HepG2 (cell line): ENCODE measurements at regions not wholly inside any gene's neighbourhood (a gene's known extent, or its start where the extent isn't known, plus 50 kb on each side); places are given as distances from the start of the nearest gene placed in this dataset.

Source experiments
- ATAC-seq: fragments of 200-7000 bp; cut with Tn5 transposase; 3 replicates; pipeline ENCODE4 v1.9.1; 2020; ENCODE audit warnings: mild to moderate bottlenecking, moderate library complexity
- BruUV-seq: library from RNA; stranded (reverse); fragments of 400-500 nt; replicated peaks from 2 replicates; lab custom pipeline; 2021; lab: Mats Ljungman, UMichigan
- CTCF ChIA-PET: fragments of 300-600 bp; formaldehyde crosslinking; extraction: SDS; loops from one replicate; lab custom pipeline; 2021; ENCODE audit warnings: low total read pairs, inconsistent platforms, low intra/inter-chr PET ratio; lab: Yijun Ruan, JAX
- POLR2A ChIA-PET: fragments of 350-600 bp; sonication (Branson Sonifier 250); formaldehyde crosslinking; loops from one replicate; lab custom pipeline; 2020; ENCODE audit warnings: antibody characterized with exemption, inconsistent platforms; lab: Yijun Ruan, JAX
- DNase-seq: peaks from one replicate; pipeline ENCODE4 v3.0.0-alpha.2; 2015; ENCODE audit warnings: low spot score
- FAIRE-seq: peaks from 3 replicates; lab custom pipeline; 2011; peaks lifted over from hg19 to GRCh38; lab: Jason Lieb, UNC
- H2AFZ ChIP-seq: one replicate; pipeline ENCODE4 v1.6.1; 2011; ENCODE audit warnings: low read length, inconsistent platforms
- H3K27ac ChIP-seq: fragments of 300-600 bp; 3 replicates; pipeline ENCODE4 v1.8.0; 2011; ENCODE audit warnings: mixed run types, mild to moderate bottlenecking, mixed read lengths, low read length, inconsistent platforms; ENCODE audit not compliant: insufficient read depth; ENCODE audit errors: extremely low read length
- H3K27me3 ChIP-seq, 2 experiments: fragments of 200-600 bp in 1 of 2; 2 replicates in 1 of 2; 3 replicates in 1 of 2; pipeline versions ENCODE4 v1.6.0 to v1.8.0; 2011; ENCODE audit warnings: low read length in 2 of 2, mild to moderate bottlenecking in 2 of 2, moderate library complexity in 2 of 2, inconsistent platforms in 1 of 2; ENCODE audit not compliant: insufficient read depth in 2 of 2, control insufficient read depth in 1 of 2
- H3K36me3 ChIP-seq, 2 experiments: fragments of 200-600 bp in 1 of 2; replicated peaks in 1 of 2; 2 replicates in 1 of 2; 3 replicates in 1 of 2; pipeline versions ENCODE4 v1.5.1 to v1.8.0; 2011; ENCODE audit warnings: low read length in 2 of 2, inconsistent platforms in 1 of 2; ENCODE audit not compliant: insufficient read depth in 2 of 2, control insufficient read depth in 1 of 2
- H3K4me1 ChIP-seq: 2 replicates; pipeline ENCODE4 v1.5.1; 2012; ENCODE audit warnings: low read length, inconsistent platforms; ENCODE audit not compliant: insufficient read depth
- H3K4me2 ChIP-seq: 2 replicates; pipeline ENCODE4 v1.6.0; 2011; ENCODE audit warnings: low read depth, low read length, inconsistent platforms
- H3K4me3 ChIP-seq, 3 experiments: fragments of 200-600 bp in 1 of 3; sonication (generic), shearing (Covaris generic) in 1 of 3; replicated peaks in 1 of 3; 2 replicates each; pipeline ENCODE4 v1.5.1; 2011 to 2016; ENCODE audit warnings: low read length in 3 of 3, inconsistent platforms in 2 of 3, low read depth in 2 of 3, mild to moderate bottlenecking in 2 of 3, control low read depth in 1 of 3, mixed read lengths in 1 of 3; ENCODE audit not compliant: insufficient read depth in 1 of 3
- H3K79me2 ChIP-seq: one replicate; pipeline ENCODE4 v1.6.1; 2011; ENCODE audit warnings: low read length, inconsistent platforms; ENCODE audit not compliant: insufficient read depth
- H3K9ac ChIP-seq: 2 replicates; pipeline ENCODE4 v1.6.0; 2011; ENCODE audit warnings: mild to moderate bottlenecking, low read depth, low read length, inconsistent platforms; ENCODE audit not compliant: insufficient read depth
- H3K9me3 ChIP-seq: 2 replicates; pipeline ENCODE4 v1.5.1; 2012; ENCODE audit warnings: mild to moderate bottlenecking, low read length
- H4K20me1 ChIP-seq: 2 replicates; pipeline ENCODE4 v1.6.0; 2011; ENCODE audit warnings: inconsistent platforms, mild to moderate bottlenecking, low read length, moderate library complexity; ENCODE audit not compliant: insufficient read depth
- CEBPG ChIP-seq: IDR thresholded peaks from 2 replicates; pipeline ENCODE4 v1.6.1; 2016
- EED ChIP-seq: sonication (generic); formaldehyde crosslinking; IDR thresholded peaks from 2 replicates; pipeline ENCODE4 v1.5.0; 2020; ENCODE audit warnings: mild to moderate bottlenecking, missing genetic modification reagents
- ETV6 ChIP-seq: sonication (generic); formaldehyde crosslinking; conservative IDR thresholded peaks from 2 replicates; pipeline ENCODE4 v1.4.0; 2020; ENCODE audit warnings: missing genetic modification reagents
- HDAC2 ChIP-seq: sonication (generic); formaldehyde crosslinking; IDR thresholded peaks from 2 replicates; pipeline ENCODE4 v1.4.0; 2020; ENCODE audit warnings: missing genetic modification reagents
- KDM1A ChIP-seq: IDR thresholded peaks from 2 replicates; pipeline ENCODE4 v1.6.1; 2016; ENCODE audit warnings: missing compliant biosample characterization
- RAD51 ChIP-seq: fragments of 450-650 bp; IDR thresholded peaks from 2 replicates; pipeline ENCODE4 v1.6.1; 2016; ENCODE audit warnings: borderline replicate concordance
- SRSF1 ChIP-seq: fragments of 200-400 bp; formaldehyde crosslinking; optimal IDR thresholded peaks from 2 replicates; pipeline ENCODE3; 2017; ENCODE audit warnings: mild to moderate bottlenecking, low read depth, low read length, moderate library complexity
- WGBS: methylation state at CpG from one replicate; pipeline ENCODE4 v1.1.6; 2017; ENCODE audit warnings: low lambda C conversion rate; 5-methylcytosine and 5-hydroxymethylcytosine counted together
- in situ Hi-C: cut with HindIII; loops from 2 replicates; pipeline ENCODE4 v1.10.0; 2017; ENCODE audit warnings: low pct_unique_long_range_greater_than_20kb; ENCODE audit not compliant: extremely low pct_ligation_motif_present
- intact Hi-C: fragments of 100-400 bp; cut with micrococcal nuclease; formaldehyde crosslinking; loops from one replicate; pipeline ENCODE4 v1.10.0; 2022; ENCODE audit not compliant: unreplicated experiment
- TF ChIP-seq, protein P1 (sequence below): sonication (generic); formaldehyde crosslinking; IDR thresholded peaks from 2 replicates; pipeline ENCODE4 v1.4.0; 2020; ENCODE audit warnings: mild to moderate bottlenecking, missing genetic modification reagents

DNA sequence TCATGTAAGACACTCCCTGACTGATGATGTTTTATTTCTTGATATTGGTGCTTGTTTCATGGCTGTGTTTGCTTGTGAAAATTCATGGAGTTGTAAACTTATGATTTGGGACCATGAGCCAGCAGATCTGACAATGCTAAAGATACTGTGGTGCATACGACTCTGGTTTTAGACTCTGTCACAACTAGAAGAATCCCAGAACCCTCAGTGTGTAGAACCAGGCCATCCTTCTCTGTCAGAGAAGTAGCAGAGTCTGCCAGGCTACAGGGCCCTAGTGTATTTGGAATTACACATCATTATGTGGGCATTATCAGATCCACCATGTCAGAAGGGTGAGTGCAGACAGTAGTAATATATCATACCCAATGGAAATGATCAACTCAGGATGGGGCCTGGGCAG is 209.8 kb upstream of the POU2AF2 start:
- H3K9ac ChIP-seq, result no peak overlapping the region
- no peak overlapping the region for H2AFZ ChIP-seq
- no peaks in the 10 kb centered on the region for H3K9me3 ChIP-seq
- no peaks in the 10 kb centered on the region for H3K79me2 ChIP-seq
- H3K27ac ChIP-seq, result no peak overlapping the region
- no peaks in the 10 kb centered on the region for H3K36me3 ChIP-seq
- no peak overlapping the region for H3K4me2 ChIP-seq
- no peak overlapping the region for H3K4me3 ChIP-seq
- POLR2A ChIA-PET, result no interaction called here
- H3K4me1 ChIP-seq, result no peaks in the 10 kb centered on the region
- ATAC-seq (no peak), FAIRE-seq (no peak)
- intact Hi-C loops, result no loop called here
- no peaks in the 10 kb centered on the region for H4K20me1 ChIP-seq
- 0% methylated on average over 1 of the region's 1 CpG for WGBS
- BruUV-seq, result no TSS peak
- TF ChIP-seq HDAC2 (CRISPR knock-in tag), result no peak
- no peak for TF ChIP-seq ETV6 (CRISPR knock-in tag)
- TF ChIP-seq CEBPG, result no peak
- no peak for TF ChIP-seq EED (CRISPR knock-in tag)
- TF ChIP-seq, protein P1, sequence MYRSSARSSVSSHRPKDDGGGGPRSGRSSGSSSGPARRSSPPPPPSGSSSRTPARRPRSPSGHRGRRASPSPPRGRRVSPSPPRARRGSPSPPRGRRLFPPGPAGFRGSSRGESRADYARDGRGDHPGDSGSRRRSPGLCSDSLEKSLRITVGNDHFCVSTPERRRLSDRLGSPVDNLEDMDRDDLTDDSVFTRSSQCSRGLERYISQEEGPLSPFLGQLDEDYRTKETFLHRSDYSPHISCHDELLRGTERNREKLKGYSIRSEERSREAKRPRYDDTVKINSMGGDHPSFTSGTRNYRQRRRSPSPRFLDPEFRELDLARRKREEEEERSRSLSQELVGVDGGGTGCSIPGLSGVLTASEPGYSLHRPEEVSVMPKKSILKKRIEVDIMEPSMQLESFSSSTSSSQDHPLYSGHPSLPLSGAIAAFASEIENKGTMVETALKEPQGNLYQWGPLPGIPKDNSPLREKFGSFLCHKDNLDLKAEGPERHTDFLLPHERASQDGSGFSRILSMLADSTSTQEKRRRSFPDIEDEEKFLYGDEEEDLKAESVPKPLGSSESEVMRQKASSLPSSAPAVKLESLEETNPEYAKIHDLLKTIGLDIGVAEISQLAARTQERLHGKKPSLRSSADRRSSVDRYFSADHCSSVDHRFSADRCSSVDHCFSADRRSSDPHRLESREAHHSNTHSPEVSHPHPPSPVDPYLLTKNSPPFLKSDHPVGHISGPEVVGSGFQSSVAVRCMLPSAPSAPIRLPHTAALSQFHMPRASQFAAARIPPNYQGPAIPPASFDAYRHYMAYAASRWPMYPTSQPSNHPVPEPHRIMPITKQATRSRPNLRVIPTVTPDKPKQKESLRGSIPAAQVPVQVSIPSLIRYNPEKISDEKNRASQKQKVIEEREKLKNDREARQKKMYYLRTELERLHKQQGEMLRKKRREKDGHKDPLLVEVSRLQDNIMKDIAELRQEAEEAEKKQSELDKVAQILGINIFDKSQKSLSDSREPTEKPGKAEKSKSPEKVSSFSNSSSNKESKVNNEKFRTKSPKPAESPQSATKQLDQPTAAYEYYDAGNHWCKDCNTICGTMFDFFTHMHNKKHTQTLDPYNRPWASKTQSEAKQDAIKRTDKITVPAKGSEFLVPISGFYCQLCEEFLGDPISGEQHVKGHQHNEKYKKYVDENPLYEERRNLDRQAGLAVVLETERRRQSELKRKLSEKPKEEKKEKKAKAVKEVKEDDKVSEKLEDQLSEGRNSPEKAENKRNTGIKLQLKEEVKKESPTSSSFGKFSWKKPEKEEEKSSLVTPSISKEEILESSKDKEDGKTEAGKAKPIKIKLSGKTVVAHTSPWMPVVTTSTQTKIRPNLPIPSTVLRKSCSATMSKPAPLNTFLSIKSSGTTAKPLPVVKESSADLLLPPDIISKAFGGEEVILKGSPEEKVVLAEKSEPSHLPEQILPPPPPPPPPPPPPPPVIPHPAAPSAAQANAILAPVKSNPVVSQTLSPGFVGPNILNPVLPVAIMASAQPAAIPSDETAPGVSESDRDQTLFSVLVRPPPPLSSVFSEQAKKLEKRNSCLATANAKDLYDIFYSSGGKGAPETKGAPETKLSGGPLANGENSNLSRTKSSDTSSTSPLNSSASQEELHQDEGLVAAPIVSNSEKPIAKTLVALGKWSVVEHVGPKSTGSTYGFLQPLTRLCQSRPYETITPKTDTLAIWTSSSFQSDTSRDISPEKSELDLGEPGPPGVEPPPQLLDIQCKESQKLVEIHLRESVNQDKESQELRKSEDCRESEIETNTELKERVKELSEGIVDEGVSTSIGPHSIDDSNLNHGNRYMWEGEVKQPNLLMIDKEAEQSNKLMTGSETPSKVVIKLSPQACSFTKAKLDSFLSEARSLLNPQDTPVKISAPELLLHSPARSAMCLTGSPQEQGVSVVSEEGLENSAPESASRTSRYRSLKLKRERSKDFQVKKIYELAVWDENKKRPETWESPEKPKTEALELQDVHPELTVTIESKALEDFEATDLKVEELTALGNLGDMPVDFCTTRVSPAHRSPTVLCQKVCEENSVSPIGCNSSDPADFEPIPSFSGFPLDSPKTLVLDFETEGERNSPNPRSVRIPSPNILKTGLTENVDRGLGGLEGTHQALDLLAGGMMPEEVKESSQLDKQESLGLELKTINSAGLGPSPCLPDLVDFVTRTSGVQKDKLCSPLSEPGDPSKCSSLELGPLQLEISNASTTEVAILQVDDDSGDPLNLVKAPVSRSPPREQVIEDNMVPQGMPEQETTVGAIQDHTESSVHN (CRISPR knock-in tag), result no peak
- TF ChIP-seq RAD51, result no peak
- TF ChIP-seq KDM1A, result no peak
- no peak for TF ChIP-seq SRSF1
- TF ChIP-seq, all 625 proteins: peak for 0
- CTCF ChIA-PET, result no interaction called here
- no peaks in the 10 kb centered on the region; a peak in 1 of 5 replicates for H3K27me3 ChIP-seq
- no peak for DNase-seq
- in situ Hi-C loops, result no loop called here
